AG10803 (cell line): ENCODE measurements at regions not wholly inside any gene's neighbourhood (a gene's known extent, or its start where the extent isn't known, plus 50 kb on each side); places are given as distances from the start of the nearest gene placed in this dataset.

Experiments used
- DNase-seq: peaks from one replicate; pipeline ENCODE4 v3.0.0; 2010; ENCODE audit warnings: low read depth
- H3K4me3 ChIP-seq: 2 replicates; pipeline ENCODE4 v1.5.1; 2011; ENCODE audit warnings: mild to moderate bottlenecking, low read length, control low read depth
- TF ChIP-seq, protein P1 (sequence below): conservative IDR thresholded peaks from 2 replicates; pipeline ENCODE4 v1.5.1; 2011; ENCODE audit warnings: mild to moderate bottlenecking, low read length, control low read depth, inconsistent platforms

DNA sequence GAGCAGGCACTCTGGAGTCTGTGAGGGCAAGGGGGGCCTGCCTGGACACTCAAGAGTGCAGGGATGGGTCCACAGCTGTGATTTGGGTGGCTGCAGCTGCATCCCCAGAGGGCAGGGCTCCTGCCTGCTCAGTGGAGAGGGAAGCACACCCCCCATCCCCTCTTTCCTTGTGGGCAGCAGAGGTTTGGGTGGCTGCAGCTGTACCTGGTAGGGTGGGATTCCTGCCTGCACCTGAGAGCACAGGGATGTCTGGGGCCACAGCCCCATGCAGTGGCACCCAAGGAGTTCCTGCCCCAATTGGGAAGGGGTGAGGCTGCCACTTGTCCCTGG is 605.4 kb upstream of the FAM174A start:
- no peak overlapping the region for H3K4me3 ChIP-seq
- DNase-seq, result no peak
- TF ChIP-seq, protein P1, sequence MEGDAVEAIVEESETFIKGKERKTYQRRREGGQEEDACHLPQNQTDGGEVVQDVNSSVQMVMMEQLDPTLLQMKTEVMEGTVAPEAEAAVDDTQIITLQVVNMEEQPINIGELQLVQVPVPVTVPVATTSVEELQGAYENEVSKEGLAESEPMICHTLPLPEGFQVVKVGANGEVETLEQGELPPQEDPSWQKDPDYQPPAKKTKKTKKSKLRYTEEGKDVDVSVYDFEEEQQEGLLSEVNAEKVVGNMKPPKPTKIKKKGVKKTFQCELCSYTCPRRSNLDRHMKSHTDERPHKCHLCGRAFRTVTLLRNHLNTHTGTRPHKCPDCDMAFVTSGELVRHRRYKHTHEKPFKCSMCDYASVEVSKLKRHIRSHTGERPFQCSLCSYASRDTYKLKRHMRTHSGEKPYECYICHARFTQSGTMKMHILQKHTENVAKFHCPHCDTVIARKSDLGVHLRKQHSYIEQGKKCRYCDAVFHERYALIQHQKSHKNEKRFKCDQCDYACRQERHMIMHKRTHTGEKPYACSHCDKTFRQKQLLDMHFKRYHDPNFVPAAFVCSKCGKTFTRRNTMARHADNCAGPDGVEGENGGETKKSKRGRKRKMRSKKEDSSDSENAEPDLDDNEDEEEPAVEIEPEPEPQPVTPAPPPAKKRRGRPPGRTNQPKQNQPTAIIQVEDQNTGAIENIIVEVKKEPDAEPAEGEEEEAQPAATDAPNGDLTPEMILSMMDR, result no peak

DNA sequence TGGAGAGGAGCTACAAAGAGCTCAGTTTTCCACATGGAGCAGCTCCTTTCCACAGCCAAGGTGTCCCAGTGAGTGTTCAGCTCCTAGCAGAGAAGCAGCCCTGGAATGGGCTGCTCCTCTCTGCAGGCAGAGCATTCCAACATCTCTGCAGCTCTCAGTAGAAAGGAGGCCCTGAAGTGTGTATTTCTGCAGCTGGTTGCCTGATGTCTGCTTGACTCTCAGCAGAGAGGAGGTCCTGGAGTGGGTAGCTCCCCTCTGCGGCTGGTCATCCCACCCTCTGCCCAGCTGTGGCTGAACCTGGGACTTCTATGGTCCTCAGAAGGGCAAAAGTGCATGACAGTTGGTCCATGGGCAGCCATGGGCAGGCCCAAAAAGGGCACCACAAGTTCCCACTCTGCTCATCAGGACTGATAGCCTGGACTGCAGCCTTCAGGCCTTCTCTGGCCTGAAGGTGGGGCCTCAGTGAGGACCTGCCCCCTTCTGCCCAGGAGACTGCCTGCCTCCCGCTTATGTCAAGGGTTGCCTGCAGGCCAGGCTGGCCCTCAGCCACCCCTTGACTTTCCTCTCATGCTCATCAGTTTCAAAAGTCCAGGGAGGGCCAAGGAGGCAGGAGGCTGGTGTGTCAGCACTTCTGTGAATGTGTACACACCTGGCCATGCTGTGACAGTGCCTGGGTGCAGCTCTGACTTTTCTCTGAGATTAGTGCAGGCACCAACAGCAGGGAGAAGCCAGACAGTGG is 605.9 kb upstream of the FAM174A start:
- TF ChIP-seq, protein P1, result no peak
- H3K4me3 ChIP-seq, result no peak overlapping the region
- DNase-seq, result no peak

DNA sequence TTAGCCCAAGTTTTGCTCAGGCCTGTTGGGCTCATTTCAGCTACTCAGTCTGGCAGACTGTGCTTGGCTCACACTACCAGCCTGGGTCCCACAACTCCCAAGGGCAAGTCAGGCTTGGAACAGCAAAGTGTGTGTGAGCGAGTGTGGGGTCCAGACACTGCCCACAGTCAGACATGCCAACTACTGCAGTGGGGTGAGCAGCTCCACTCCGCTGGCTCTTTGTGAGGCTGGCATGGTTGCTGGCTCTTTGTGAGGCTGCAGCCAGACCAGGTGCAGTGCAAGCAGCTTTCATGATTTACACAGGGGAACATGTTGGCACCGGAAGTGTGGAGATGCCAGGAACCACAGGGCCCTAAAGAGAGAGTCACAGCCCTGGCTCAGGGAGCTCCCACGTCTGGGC is 606.7 kb upstream of the FAM174A start:
- DNase-seq, result no peak
- TF ChIP-seq, protein P1, result no peak
- H3K4me3 ChIP-seq, result no peak overlapping the region

DNA sequence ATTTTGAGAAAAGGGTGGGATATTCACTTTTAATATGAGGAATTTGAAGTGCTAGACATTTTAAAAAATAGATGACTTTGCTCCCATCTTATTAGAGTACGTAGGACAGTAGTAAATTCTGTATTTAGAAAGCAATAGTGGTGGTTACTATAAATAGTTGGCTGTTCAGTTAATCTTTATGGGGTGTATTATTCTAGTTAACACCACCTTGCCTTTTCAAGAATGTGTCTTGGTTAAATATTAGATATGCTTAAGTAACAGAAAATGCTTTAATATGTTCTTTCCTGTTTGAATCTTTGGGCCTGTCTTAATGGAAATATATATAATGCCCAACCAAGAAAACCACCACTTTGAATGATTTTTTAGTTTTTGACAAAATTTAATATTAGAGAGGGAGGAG is 608.7 kb upstream of the FAM174A start:
- TF ChIP-seq, protein P1, result no peak
- no peak overlapping the region for H3K4me3 ChIP-seq
- no peak for DNase-seq

DNA sequence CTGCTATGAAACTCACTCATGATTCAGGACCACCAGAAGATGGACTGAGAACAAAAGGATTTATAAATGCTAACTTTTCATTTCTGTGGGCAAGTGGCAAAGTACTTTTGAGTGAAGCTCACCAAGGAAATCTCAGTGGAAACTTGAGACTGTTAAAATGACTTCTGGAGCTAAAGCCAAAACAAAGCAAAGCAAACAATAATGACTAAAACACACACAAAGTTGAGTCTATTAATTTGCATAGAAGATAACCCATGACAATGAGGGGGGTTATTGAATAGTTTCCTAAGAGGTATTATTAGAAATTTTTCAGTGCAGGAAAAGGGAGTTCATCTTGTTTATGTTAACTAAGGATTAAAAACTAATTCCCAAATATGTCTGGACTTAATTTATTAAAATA is 612.8 kb upstream of the FAM174A start:
- H3K4me3 ChIP-seq, result no peak overlapping the region
- TF ChIP-seq, protein P1, result no peak
- DNase-seq, result no peak

DNA sequence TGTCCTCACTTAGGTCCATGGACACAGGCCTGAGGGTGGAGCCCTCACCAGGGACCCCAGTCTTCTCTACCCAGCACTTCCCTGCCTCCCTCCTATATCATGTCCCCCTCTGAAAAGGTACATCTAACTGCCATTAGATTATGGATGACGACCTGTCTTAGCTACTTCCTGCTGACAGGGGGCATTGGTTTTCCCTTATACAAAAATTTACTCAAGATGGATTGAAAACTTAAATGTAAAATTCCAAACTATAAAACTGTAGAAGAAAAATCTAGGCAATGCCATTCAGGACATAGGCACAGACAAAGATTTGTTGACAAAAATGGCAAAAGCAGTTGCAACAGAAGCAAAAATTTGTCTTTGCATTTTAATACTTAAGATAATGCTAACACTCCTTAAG is 623.2 kb upstream of the FAM174A start:
- no peak for DNase-seq
- TF ChIP-seq, protein P1, result no peak

DNA sequence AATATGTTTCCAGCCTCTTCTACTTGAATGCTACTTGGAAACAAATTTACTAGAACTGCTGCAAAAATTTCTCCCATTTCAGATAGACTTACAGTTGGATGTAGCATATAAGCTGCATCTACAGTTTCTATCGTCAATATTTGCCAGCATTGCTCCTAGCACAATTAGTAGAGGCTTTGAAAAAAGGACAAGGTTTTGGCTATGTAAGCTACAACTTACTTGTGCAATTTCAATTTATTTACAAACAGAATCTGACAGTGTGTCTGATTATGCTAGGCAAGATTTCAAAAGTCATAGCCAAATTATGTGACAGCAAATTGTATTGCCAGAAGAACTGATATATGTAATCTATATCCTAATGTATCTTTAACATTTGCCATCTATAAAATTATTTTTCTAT is 628.4 kb upstream of the FAM174A start:
- no peak for DNase-seq
- TF ChIP-seq, protein P1, result no peak
- no peak overlapping the region for H3K4me3 ChIP-seq

More for the DNA sequence above, 623.2 kb upstream of the FAM174A start:
- H3K4me3 ChIP-seq, result no peak overlapping the region
